Putamen (tissue), 1 donor: ENCODE measurements at regions not wholly inside any gene's neighbourhood (a gene's known extent, or its start where the extent isn't known, plus 50 kb on each side); places are given as distances from the start of the nearest gene placed in this dataset.

Source experiments
- DNase-seq: peaks from one replicate; pipeline ENCODE4 v3.0.0-alpha.2; 2016; ENCODE audit warnings: low spot score

GRCh38 chr20:22404419-22405170 lies 179.8 kb downstream of the FOXA2 start:
- DNase-seq, result no peak

DNA sequence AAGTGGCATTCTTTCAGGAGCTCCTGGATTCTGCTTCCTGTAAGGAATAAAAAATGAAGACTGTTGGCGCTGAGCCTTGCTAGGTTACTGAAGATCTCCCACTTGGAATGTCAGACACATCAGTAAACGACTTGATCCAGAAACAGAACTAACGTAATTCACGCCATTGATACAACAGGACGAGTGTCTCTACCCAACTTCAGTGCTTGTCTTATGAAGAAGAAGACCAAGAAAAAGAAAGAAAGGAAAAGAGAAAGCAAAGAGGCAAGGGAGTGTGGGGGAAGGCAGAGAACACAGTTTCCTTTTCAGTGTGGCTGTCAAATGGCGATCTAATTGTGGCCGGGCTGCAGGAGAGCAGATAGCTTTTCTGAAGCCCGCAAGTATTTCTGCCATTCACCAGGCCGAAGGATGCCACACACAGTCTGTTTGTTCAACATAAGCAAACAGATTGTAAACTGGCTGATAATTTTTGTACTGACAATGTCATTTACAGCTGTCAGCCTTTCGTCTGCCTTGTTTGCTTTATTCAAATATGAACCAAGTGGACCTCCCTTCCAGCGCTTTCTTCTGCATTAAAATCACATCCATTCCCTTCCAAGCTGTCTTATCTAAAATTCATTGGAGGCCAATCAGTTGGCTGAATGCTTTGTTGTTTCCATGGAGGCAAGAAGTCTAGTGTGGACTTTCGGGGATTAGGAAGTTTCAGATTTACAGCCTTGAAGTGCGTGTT lies 180.6 kb downstream of the FOXA2 start:
- no peak for DNase-seq

- DNase-seq, result no peak
Observed at GRCh38 chr20:22403022-22403631, 181.2 kb downstream of the FOXA2 start.

GRCh38 chr20:22402550-22402949 lies 181.8 kb downstream of the FOXA2 start:
- DNase-seq, result no peak

DNA sequence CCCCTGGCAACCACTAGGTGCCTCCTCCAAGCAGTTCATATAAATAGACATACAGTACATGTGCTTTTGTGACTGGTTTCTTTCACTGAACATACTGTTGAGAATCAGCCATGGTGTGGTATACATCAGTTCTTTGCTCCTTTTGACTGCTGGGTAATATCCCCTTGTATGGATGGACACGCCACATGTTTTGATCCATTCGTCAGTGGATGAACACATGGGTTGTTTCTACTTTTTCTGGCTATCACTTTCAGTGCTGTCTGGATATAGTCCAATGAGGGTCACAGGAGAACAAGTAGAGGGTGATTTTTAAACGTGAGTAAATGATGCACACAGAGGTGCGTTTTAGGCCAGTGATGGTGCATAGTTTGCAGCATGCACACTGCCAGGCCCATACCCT lies 183.9 kb downstream of the FOXA2 start:
- no peak for DNase-seq

GRCh38 chr20:22394583-22394982 lies 189.8 kb downstream of the FOXA2 start:
- no peak for DNase-seq

GRCh38 chr20:22390543-22390903 lies 193.8 kb downstream of the FOXA2 start:
- no peak for DNase-seq

DNA sequence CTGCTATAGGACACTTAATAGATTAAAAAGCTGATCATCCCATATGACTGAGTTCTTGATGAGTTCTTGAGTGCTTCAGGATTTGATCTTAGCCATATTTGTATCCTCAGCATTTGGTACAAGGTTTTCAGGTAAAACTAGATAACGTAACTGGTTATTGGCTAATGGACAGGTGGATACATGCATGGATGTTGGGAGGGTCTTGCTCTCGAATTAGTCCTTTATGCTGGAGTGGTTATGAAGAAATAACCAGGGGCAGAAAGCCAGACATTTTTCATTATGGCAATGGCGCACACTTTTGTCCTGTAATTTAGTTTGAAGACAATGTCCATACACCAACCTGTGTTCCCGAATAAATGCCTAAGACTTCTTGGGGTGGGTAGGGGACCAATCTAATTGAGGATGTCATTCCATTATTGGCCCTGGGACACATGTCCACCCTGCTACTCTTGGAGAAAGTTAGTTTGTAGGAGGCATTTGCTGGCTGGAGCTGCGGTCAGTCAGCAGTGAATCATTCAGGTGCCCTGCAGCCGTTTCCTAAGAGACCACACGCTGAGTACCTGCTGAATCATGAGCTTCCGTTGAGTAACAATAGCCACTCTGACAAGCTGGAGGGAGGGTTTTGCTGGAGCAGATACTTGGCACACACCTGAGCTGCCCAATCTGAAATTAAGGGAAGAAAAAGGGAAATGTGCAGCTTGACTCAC lies 194.4 kb downstream of the FOXA2 start:
- DNase-seq, result no peak

- DNase-seq, result no peak
Observed at GRCh38 chr20:22387452-22387851, 196.9 kb downstream of the FOXA2 start.

GRCh38 chr20:22386306-22386623 lies 198.1 kb downstream of the FOXA2 start:
- DNase-seq, result no peak

DNA sequence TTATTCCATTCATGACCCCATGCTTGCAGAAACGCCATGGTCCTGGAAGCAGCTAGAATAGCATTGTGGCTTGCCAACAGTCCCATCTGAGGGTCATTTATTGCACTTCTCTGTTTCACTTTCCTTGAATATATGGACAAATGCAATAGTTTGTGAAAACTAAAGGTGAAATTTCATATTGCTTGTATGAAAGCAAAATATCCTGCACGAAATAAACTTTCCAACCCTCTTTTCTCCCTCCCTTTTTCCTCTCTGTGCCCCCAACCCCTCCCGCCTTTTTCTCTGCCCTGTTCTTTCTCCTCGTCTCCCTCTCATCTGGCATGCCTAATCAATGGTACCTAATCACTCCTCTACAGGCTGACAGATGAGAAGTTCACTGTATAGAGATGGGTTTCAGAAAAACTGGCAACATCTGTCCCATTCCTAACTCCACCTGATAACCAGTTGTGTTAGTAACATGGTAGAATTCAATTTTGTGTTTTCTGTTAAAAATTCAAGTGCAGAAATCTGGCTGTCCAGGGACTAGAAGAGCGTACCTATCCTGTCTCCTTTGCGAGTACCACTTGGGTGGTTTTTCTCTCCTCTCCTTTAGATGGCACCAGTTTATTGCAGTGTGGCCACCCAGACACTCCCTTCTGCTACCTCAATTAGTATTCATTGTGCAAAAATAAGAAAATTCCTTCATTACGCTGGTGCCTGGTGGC lies 198.6 kb downstream of the FOXA2 start:
- DNase-seq, result no peak

- no peak for DNase-seq
Observed at GRCh38 chr20:22384978-22385377, 199.4 kb downstream of the FOXA2 start.

- no peak for DNase-seq
Observed at GRCh38 chr20:22383156-22383555, 201.2 kb downstream of the FOXA2 start.

- DNase-seq, result no peak
Observed at GRCh38 chr20:22382742-22383141, 201.6 kb downstream of the FOXA2 start.

- no peak for DNase-seq
Observed at GRCh38 chr20:22381812-22382416, 202.5 kb downstream of the FOXA2 start.

- no peak for DNase-seq
Observed at GRCh38 chr20:22379472-22379871, 204.9 kb downstream of the FOXA2 start.

- no peak for DNase-seq
Observed at GRCh38 chr20:22374678-22375590, 209.4 kb downstream of the FOXA2 start.

DNA sequence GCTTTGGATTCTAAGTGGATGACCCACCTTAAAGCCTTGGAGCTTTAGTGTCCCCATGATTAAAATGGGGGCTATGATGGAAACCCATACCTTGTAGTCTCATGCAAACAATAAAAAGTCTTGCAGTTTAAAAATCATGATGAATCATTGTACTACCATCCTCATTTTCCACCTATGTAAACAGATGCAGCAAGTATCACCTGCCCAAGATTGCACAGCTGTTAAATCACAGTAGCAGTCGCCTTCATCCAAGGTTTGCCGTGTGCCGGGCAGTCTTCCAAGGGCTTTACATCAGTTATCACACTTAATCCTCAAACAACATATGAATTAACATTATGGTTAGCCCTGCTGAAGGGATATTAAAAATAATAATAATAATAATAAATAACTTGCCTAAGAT lies 210.3 kb downstream of the FOXA2 start:
- no peak for DNase-seq

GRCh38 chr20:22373164-22373895 lies 211.0 kb downstream of the FOXA2 start:
- no peak for DNase-seq

GRCh38 chr20:22371843-22372242 lies 212.5 kb downstream of the FOXA2 start:
- DNase-seq, result no peak
